WTC11 (cell line): ENCODE measurements at regions not wholly inside any gene's neighbourhood (a gene's known extent, or its start where the extent isn't known, plus 50 kb on each side); places are given as distances from the start of the nearest gene placed in this dataset.

Source experiments
- ATF3 ChIP-seq: sonication (generic); formaldehyde crosslinking; conservative IDR thresholded peaks from 2 replicates; pipeline ENCODE4 v1.8.1; 2022; ENCODE audit warnings: mild to moderate bottlenecking, missing genetic modification reagents
- CBFB ChIP-seq: sonication (generic); formaldehyde crosslinking; IDR thresholded peaks from 2 replicates; pipeline ENCODE4 v1.8.1; 2022; ENCODE audit warnings: mild to moderate bottlenecking, low read depth, missing genetic modification reagents
- CREM ChIP-seq: sonication (generic); formaldehyde crosslinking; IDR thresholded peaks from 2 replicates; pipeline ENCODE4 v1.8.1; 2022; ENCODE audit warnings: mild to moderate bottlenecking, missing genetic modification reagents, moderate library complexity
- CTCF ChIP-seq: fragments of 200-600 bp; IDR thresholded peaks from 2 replicates; pipeline ENCODE4 v1.8.0; 2022; ENCODE audit warnings: antibody characterized with exemption
- E2F1 ChIP-seq: sonication (generic); formaldehyde crosslinking; IDR thresholded peaks from 2 replicates; pipeline ENCODE4 v1.8.0; 2022; ENCODE audit warnings: mild to moderate bottlenecking, missing genetic modification reagents
- NFE2L1 ChIP-seq: sonication (generic); formaldehyde crosslinking; IDR thresholded peaks from 2 replicates; pipeline ENCODE4 v1.8.1; 2023; ENCODE audit warnings: missing genetic modification reagents
- NFYB ChIP-seq: sonication (generic); formaldehyde crosslinking; conservative IDR thresholded peaks from 2 replicates; pipeline ENCODE4 v1.8.0; 2022; ENCODE audit warnings: low read depth, missing genetic modification reagents
- NR2C2 ChIP-seq: sonication (generic); formaldehyde crosslinking; IDR thresholded peaks from 2 replicates; pipeline ENCODE4 v1.8.0; 2022; ENCODE audit warnings: mild to moderate bottlenecking, missing genetic modification reagents
- PREB ChIP-seq: sonication (generic); formaldehyde crosslinking; IDR thresholded peaks from 2 replicates; pipeline ENCODE4 v1.8.1; 2022; ENCODE audit warnings: mild to moderate bottlenecking, missing genetic modification reagents, moderate library complexity, borderline replicate concordance
- SMAD3 ChIP-seq: sonication (generic); formaldehyde crosslinking; IDR thresholded peaks from 2 replicates; pipeline ENCODE4 v1.8.0; 2022; ENCODE audit warnings: missing genetic modification reagents, mild to moderate bottlenecking, borderline replicate concordance
- SP1 ChIP-seq: sonication (generic); formaldehyde crosslinking; conservative IDR thresholded peaks from 2 replicates; pipeline ENCODE4 v1.8.1; 2022; ENCODE audit warnings: missing genetic modification reagents
- USF2 ChIP-seq: sonication (generic); formaldehyde crosslinking; IDR thresholded peaks from 2 replicates; pipeline ENCODE4 v1.8.1; 2023; ENCODE audit warnings: mild to moderate bottlenecking, missing genetic modification reagents, moderate library complexity

- TF ChIP-seq USF2 (CRISPR knock-in tag), result no peak
- TF ChIP-seq CREM (CRISPR knock-in tag), result no peak
- no peak for TF ChIP-seq ATF3 (CRISPR knock-in tag)
- no peak for TF ChIP-seq CTCF
- no peak for TF ChIP-seq E2F1 (CRISPR knock-in tag)
- no peak for TF ChIP-seq NFYB (CRISPR knock-in tag)
- TF ChIP-seq PREB (CRISPR knock-in tag), result no peak
- TF ChIP-seq NR2C2, result no peak
- TF ChIP-seq SP1 (CRISPR knock-in tag), result no peak
- TF ChIP-seq NFE2L1 (CRISPR knock-in tag), result no peak
- TF ChIP-seq SMAD3 (CRISPR knock-in tag), result no peak
- no peak for TF ChIP-seq CBFB (CRISPR knock-in tag)
These were observed 350.9 kb upstream of the ADGRL2 start for GRCh38 chr1:81449786-81450185.
